Activated naive CD8-positive, alpha-beta T cell treated with anti-CD3 and anti-CD28 coated beads, Interleukin-2, amount 10 ng/mL, durations not matched to agents 7 days and 5 days (primary cell): ENCODE measurements at regions not wholly inside any gene's neighbourhood (a gene's known extent, or its start where the extent isn't known, plus 50 kb on each side); places are given as distances from the start of the nearest gene placed in this dataset.

Experiments used
- ATAC-seq: fragments of 150-1000 bp; cut with Tn5 transposase; one replicate; pipeline ENCODE4 v1.10.0; 2021; ENCODE audit warnings: low read depth, moderate library complexity
- POLR2A ChIA-PET: fragments of 350-600 bp; sonication (Branson Sonifier 250); formaldehyde crosslinking; loops from one replicate; lab custom pipeline; 2021; ENCODE audit warnings: antibody characterized with exemption; lab: Charles Lee
- DNase-seq: peaks from one replicate; pipeline ENCODE4 v3.0.0; 2021
- H3K27ac Mint-ChIP-seq: one replicate; pipeline ENCODE4 v1.8.0; 2022; ENCODE audit warnings: mild to moderate bottlenecking, mixed read lengths
- H3K27me3 Mint-ChIP-seq: one replicate; pipeline ENCODE4 v1.8.0; 2022; ENCODE audit warnings: mild to moderate bottlenecking, moderate library complexity, mixed read lengths
- H3K36me3 Mint-ChIP-seq: one replicate; pipeline ENCODE4 v1.8.0; 2021; ENCODE audit warnings: mild to moderate bottlenecking, mixed read lengths
- H3K4me1 Mint-ChIP-seq: one replicate; pipeline ENCODE4 v1.8.0; 2021; ENCODE audit warnings: mixed read lengths
- H3K4me3 Mint-ChIP-seq: one replicate; pipeline ENCODE4 v1.8.0; 2022; ENCODE audit warnings: mild to moderate bottlenecking, moderate library complexity, mixed read lengths
- H3K9me3 Mint-ChIP-seq: one replicate; pipeline ENCODE4 v1.8.0; 2021; ENCODE audit warnings: mixed read lengths

GRCh38 chr5:71971862-71972261, 135.4 kb upstream of the MAP1B start:
- Mint-ChIP-seq H3K4me3 (no peak overlapping the region), H3K4me1 (no peaks in the 10 kb centered on the region), H3K27ac (no peak overlapping the region), H3K27me3 (peaks cover 5% of the 10 kb centered on the region), H3K9me3 (no peaks in the 10 kb centered on the region), H3K36me3 (no peaks in the 10 kb centered on the region)
- ATAC-seq (no peak), DNase-seq (no peak)
- POLR2A ChIA-PET, result no interaction called here

- Mint-ChIP-seq H3K27ac (no peak overlapping the region), H3K4me3 (no peak overlapping the region), H3K9me3 (no peaks in the 10 kb centered on the region), H3K36me3 (no peaks in the 10 kb centered on the region), H3K27me3 (peaks cover 5% of the 10 kb centered on the region), H3K4me1 (no peaks in the 10 kb centered on the region)
- no peak for ATAC-seq
- POLR2A ChIA-PET, result no interaction called here
- no peak for DNase-seq
Measured at GRCh38 chr5:71972777-71973473, 134.3 kb upstream of the MAP1B start.

GRCh38 chr5:71973563-71973962, 133.7 kb upstream of the MAP1B start:
- POLR2A ChIA-PET, result no interaction called here
- Mint-ChIP-seq H3K27me3 (peaks cover 5% of the 10 kb centered on the region), H3K4me1 (no peaks in the 10 kb centered on the region), H3K9me3 (no peaks in the 10 kb centered on the region), H3K27ac (no peak overlapping the region), H3K36me3 (no peaks in the 10 kb centered on the region), H3K4me3 (no peak overlapping the region)
- ATAC-seq (no peak), DNase-seq (no peak)

GRCh38 chr5:71974165-71974564, 133.1 kb upstream of the MAP1B start:
- no peak for ATAC-seq
- no peak overlapping the region for H3K4me3 Mint-ChIP-seq
- H3K27me3 Mint-ChIP-seq, result peaks cover 5% of the 10 kb centered on the region
- H3K4me1 Mint-ChIP-seq, result no peaks in the 10 kb centered on the region
- no peaks in the 10 kb centered on the region for H3K9me3 Mint-ChIP-seq
- no peaks in the 10 kb centered on the region for H3K36me3 Mint-ChIP-seq
- H3K27ac Mint-ChIP-seq, result no peak overlapping the region
- no peak for DNase-seq
- POLR2A ChIA-PET, result no interaction called here

GRCh38 chr5:71974622-71975021, 132.7 kb upstream of the MAP1B start:
- ATAC-seq (no peak), DNase-seq (no peak)
- H3K27me3 Mint-ChIP-seq, result peaks cover 5% of the 10 kb centered on the region
- no peak overlapping the region for H3K4me3 Mint-ChIP-seq
- H3K36me3 Mint-ChIP-seq, result no peaks in the 10 kb centered on the region
- POLR2A ChIA-PET, result no interaction called here
- no peaks in the 10 kb centered on the region for H3K4me1 Mint-ChIP-seq
- H3K27ac Mint-ChIP-seq, result no peak overlapping the region
- H3K9me3 Mint-ChIP-seq, result no peaks in the 10 kb centered on the region

GRCh38 chr5:71976449-71976848, 130.8 kb upstream of the MAP1B start:
- Mint-ChIP-seq H3K36me3 (no peaks in the 10 kb centered on the region), H3K9me3 (no peaks in the 10 kb centered on the region), H3K4me1 (no peaks in the 10 kb centered on the region), H3K27ac (no peak overlapping the region), H3K27me3 (peaks cover 11% of the 10 kb centered on the region), H3K4me3 (no peak overlapping the region)
- DNase-seq (no peak), ATAC-seq (no peak)
- POLR2A ChIA-PET, result no interaction called here

- H3K4me3 Mint-ChIP-seq, result no peak overlapping the region
- DNase-seq, result no peak
- POLR2A ChIA-PET, result no interaction called here
- H3K9me3 Mint-ChIP-seq, result peaks cover under 1% of the 10 kb centered on the region
- peaks cover 11% of the 10 kb centered on the region for H3K27me3 Mint-ChIP-seq
- H3K4me1 Mint-ChIP-seq, result no peaks in the 10 kb centered on the region
- no peaks in the 10 kb centered on the region for H3K36me3 Mint-ChIP-seq
- ATAC-seq, result no peak
- H3K27ac Mint-ChIP-seq, result no peak overlapping the region
Measured at GRCh38 chr5:71977311-71977710, 130.0 kb upstream of the MAP1B start.

- no peak overlapping the region for H3K4me3 Mint-ChIP-seq
- H3K9me3 Mint-ChIP-seq, result peaks cover 2% of the 10 kb centered on the region
- POLR2A ChIA-PET, result no interaction called here
- DNase-seq (no peak), ATAC-seq (no peak)
- no peaks in the 10 kb centered on the region for H3K4me1 Mint-ChIP-seq
- H3K27ac Mint-ChIP-seq, result no peak overlapping the region
- no peaks in the 10 kb centered on the region for H3K36me3 Mint-ChIP-seq
- peaks cover 13% of the 10 kb centered on the region for H3K27me3 Mint-ChIP-seq
Measured at GRCh38 chr5:71978216-71978615, 129.1 kb upstream of the MAP1B start.

- H3K4me3 Mint-ChIP-seq, result no peak overlapping the region
- H3K9me3 Mint-ChIP-seq, result peaks cover 4% of the 10 kb centered on the region
- H3K27me3 Mint-ChIP-seq, result peaks cover 8% of the 10 kb centered on the region
- no peak overlapping the region for H3K27ac Mint-ChIP-seq
- H3K36me3 Mint-ChIP-seq, result no peaks in the 10 kb centered on the region
- DNase-seq, result no peak
- no peak for ATAC-seq
- no peaks in the 10 kb centered on the region for H3K4me1 Mint-ChIP-seq
- POLR2A ChIA-PET, result interaction anchor here (0.6 kb wide), 1 partner anchor 227 kb away, joined by 3 read pairs; no protein-coding TSS in a partner anchor
Measured at GRCh38 chr5:71982717-71983395, 124.4 kb upstream of the MAP1B start.

GRCh38 chr5:71986101-71986500, 121.2 kb upstream of the MAP1B start:
- Mint-ChIP-seq H3K4me3 (no peak overlapping the region), H3K36me3 (no peaks in the 10 kb centered on the region), H3K9me3 (peaks cover 4% of the 10 kb centered on the region), H3K27ac (no peak overlapping the region), H3K4me1 (no peaks in the 10 kb centered on the region), H3K27me3 (peaks cover 4% of the 10 kb centered on the region)
- ATAC-seq (no peak), DNase-seq (no peak)
- POLR2A ChIA-PET, result no interaction called here

GRCh38 chr5:71988808-71989207, 118.5 kb upstream of the MAP1B start:
- H3K36me3 Mint-ChIP-seq, result no peaks in the 10 kb centered on the region
- DNase-seq (no peak), ATAC-seq (no peak)
- no peaks in the 10 kb centered on the region for H3K27me3 Mint-ChIP-seq
- H3K9me3 Mint-ChIP-seq, result no peaks in the 10 kb centered on the region
- POLR2A ChIA-PET, result no interaction called here
- no peak overlapping the region for H3K27ac Mint-ChIP-seq
- no peak overlapping the region for H3K4me3 Mint-ChIP-seq
- no peaks in the 10 kb centered on the region for H3K4me1 Mint-ChIP-seq

GRCh38 chr5:71993600-71993999, 113.7 kb upstream of the MAP1B start:
- POLR2A ChIA-PET, result no interaction called here
- Mint-ChIP-seq H3K27ac (no peak overlapping the region), H3K36me3 (no peaks in the 10 kb centered on the region), H3K4me1 (no peaks in the 10 kb centered on the region), H3K4me3 (no peak overlapping the region), H3K27me3 (no peaks in the 10 kb centered on the region), H3K9me3 (no peaks in the 10 kb centered on the region)
- no peak for ATAC-seq
- no peak for DNase-seq

GRCh38 chr5:71996789-71997188, 110.5 kb upstream of the MAP1B start:
- POLR2A ChIA-PET, result no interaction called here
- ATAC-seq (no peak), DNase-seq (no peak)
- Mint-ChIP-seq H3K27ac (no peak overlapping the region), H3K36me3 (no peaks in the 10 kb centered on the region), H3K9me3 (no peaks in the 10 kb centered on the region), H3K27me3 (peaks cover 2% of the 10 kb centered on the region), H3K4me1 (no peaks in the 10 kb centered on the region), H3K4me3 (no peak overlapping the region)

GRCh38 chr5:71998746-71999145, 108.5 kb upstream of the MAP1B start:
- ATAC-seq (no peak), DNase-seq (no peak)
- no peaks in the 10 kb centered on the region for H3K36me3 Mint-ChIP-seq
- no peak overlapping the region for H3K4me3 Mint-ChIP-seq
- H3K9me3 Mint-ChIP-seq, result no peaks in the 10 kb centered on the region
- H3K27me3 Mint-ChIP-seq, result peaks cover 6% of the 10 kb centered on the region
- no peak overlapping the region for H3K27ac Mint-ChIP-seq
- H3K4me1 Mint-ChIP-seq, result no peaks in the 10 kb centered on the region
- POLR2A ChIA-PET, result no interaction called here
